Colonic mucosa (tissue), 4 donors: ENCODE measurements at regions not wholly inside any gene's neighbourhood (a gene's known extent, or its start where the extent isn't known, plus 50 kb on each side); places are given as distances from the start of the nearest gene placed in this dataset.

ENCODE experiments used
- DNase-seq: peaks from one replicate; pipeline ENCODE4 v3.0.0-alpha.2; 2020
- H3K27ac ChIP-seq: fragments of 200-600 bp; one replicate; pipeline ENCODE4 v1.8.0; 2021
- H3K27me3 ChIP-seq: fragments of 200-600 bp; one replicate; pipeline ENCODE4 v1.8.0; 2021
- H3K36me3 ChIP-seq: fragments of 200-600 bp; one replicate; pipeline ENCODE4 v1.8.0; 2021
- H3K4me1 ChIP-seq: fragments of 200-600 bp; one replicate; pipeline ENCODE4 v1.8.0; 2021; ENCODE audit warnings: mild to moderate bottlenecking
- H3K4me3 ChIP-seq: fragments of 200-600 bp; one replicate; pipeline ENCODE4 v1.8.0; 2021
- H3K9ac ChIP-seq, 2 donors: one replicate each; pipeline ENCODE4 v1.7.0; 2013; ENCODE audit warnings: control low read depth in 2 of 2, low read depth in 2 of 2, low read length in 2 of 2
- H3K9me3 ChIP-seq: fragments of 200-600 bp; one replicate; pipeline ENCODE4 v1.8.0; 2021
- CTCF ChIP-seq: fragments of 200-600 bp; IDR thresholded peaks from one replicate; pipeline ENCODE4 v1.8.0; 2022; ENCODE audit warnings: antibody characterized with exemption, mild to moderate bottlenecking
- intact Hi-C: fragments of 100-400 bp; cut with DNase I; formaldehyde crosslinking; loops from one replicate; pipeline ENCODE4 v1.14.1; 2022
- donor health status: healthy.
- donor health status: DM: no; HTN: no; CAD: no.
- donor health status: DM: no; HTN: no; CAD: no.

- no peak overlapping the region for H3K9ac ChIP-seq
- H3K4me3 ChIP-seq = no peak overlapping the region
- intact Hi-C loops = no loop called here
Measured at GRCh38 chr22:22703715-22704114, 59.3 kb downstream of the GGTLC2 start.

GRCh38 chr22:22704156-22704946 is 59.9 kb downstream of the GGTLC2 start:
- no peak overlapping the region for H3K9ac ChIP-seq

More at GRCh38 chr22:22703715-22704114, 59.3 kb downstream of the GGTLC2 start:
- Histone ChIP-seq H3K9me3 (no peaks in the 10 kb centered on the region), H3K27me3 (no peaks in the 10 kb centered on the region), H3K27ac (no peak overlapping the region), H3K4me1 (no peaks in the 10 kb centered on the region), H3K36me3 (no peaks in the 10 kb centered on the region)
- TF ChIP-seq CTCF = no peak
- DNase-seq = no peak

GRCh38 chr22:22705328-22706100 is 61.1 kb downstream of the GGTLC2 start:
- H3K27ac ChIP-seq = no peak overlapping the region
- intact Hi-C loops = no loop called here
- H3K4me1 ChIP-seq = no peaks in the 10 kb centered on the region
- TF ChIP-seq CTCF = no peak
- H3K9ac ChIP-seq = no peak overlapping the region
- no peaks in the 10 kb centered on the region for H3K9me3 ChIP-seq
- H3K27me3 ChIP-seq = no peaks in the 10 kb centered on the region
- H3K36me3 ChIP-seq = no peaks in the 10 kb centered on the region
- DNase-seq = no peak
- H3K4me3 ChIP-seq = no peak overlapping the region

More at GRCh38 chr22:22704156-22704946, 59.9 kb downstream of the GGTLC2 start:
- no peak for TF ChIP-seq CTCF
- DNase-seq = no peak
- intact Hi-C loops = no loop called here
- no peaks in the 10 kb centered on the region for H3K27me3 ChIP-seq
- H3K36me3 ChIP-seq = no peaks in the 10 kb centered on the region
- no peak overlapping the region for H3K27ac ChIP-seq
- H3K4me1 ChIP-seq = no peaks in the 10 kb centered on the region
- no peak overlapping the region for H3K4me3 ChIP-seq
- no peaks in the 10 kb centered on the region for H3K9me3 ChIP-seq

GRCh38 chr22:22706253-22706915 is 62.0 kb downstream of the GGTLC2 start:
- H3K9ac ChIP-seq = no peak overlapping the region
- H3K4me1 ChIP-seq = no peaks in the 10 kb centered on the region
- no peaks in the 10 kb centered on the region for H3K9me3 ChIP-seq
- H3K36me3 ChIP-seq = no peaks in the 10 kb centered on the region
- H3K27me3 ChIP-seq = no peaks in the 10 kb centered on the region
- intact Hi-C loops = no loop called here
- TF ChIP-seq CTCF = no peak
- H3K4me3 ChIP-seq = no peak overlapping the region
- no peak overlapping the region for H3K27ac ChIP-seq
- DNase-seq = no peak

GRCh38 chr22:22709719-22710445 is 65.5 kb downstream of the GGTLC2 start:
- no peaks in the 10 kb centered on the region for H3K4me1 ChIP-seq
- H3K27ac ChIP-seq = no peak overlapping the region
- DNase-seq = no peak
- intact Hi-C loops = no loop called here
- no peak for TF ChIP-seq CTCF
- H3K4me3 ChIP-seq = no peak overlapping the region
- no peak overlapping the region for H3K9ac ChIP-seq
- H3K27me3 ChIP-seq = no peaks in the 10 kb centered on the region
- no peaks in the 10 kb centered on the region for H3K9me3 ChIP-seq
- no peaks in the 10 kb centered on the region for H3K36me3 ChIP-seq
